ENCODE measurements at regions not wholly inside any gene's neighbourhood (a gene's known extent, or its start where the extent isn't known, plus 50 kb on each side); places are given as distances from the start of the nearest gene placed in this dataset.

GRCh38 chr7:91465595-91466061 is 201.4 kb downstream of the FZD1 start:
- no peak for TF ChIP-seq CTCF (IDR thresholded peaks at IDR 0.05)
- no peak for TF ChIP-seq ZFX (IDR thresholded peaks at IDR 0.05; ENCODE audit: borderline replicate concordance)

All from 22Rv1 (cell line).